Skeletal muscle tissue (tissue), 3 donors: ENCODE measurements at regions not wholly inside any gene's neighbourhood (a gene's known extent, or its start where the extent isn't known, plus 50 kb on each side); places are given as distances from the start of the nearest gene placed in this dataset.

Experiments used
- H3K27ac ChIP-seq: one replicate; pipeline ENCODE4 v1.7.0; 2013; ENCODE audit warnings: mild to moderate bottlenecking, low read depth, low read length, inconsistent platforms
- H3K27me3 ChIP-seq, 3 donors: one replicate each; pipeline ENCODE4 v1.7.0; 2013; ENCODE audit warnings: low read length in 3 of 3; ENCODE audit not compliant: control insufficient read depth in 3 of 3, insufficient read depth in 3 of 3
- H3K36me3 ChIP-seq, 3 donors: one replicate each; pipeline ENCODE4 v1.7.0; 2013; ENCODE audit warnings: low read length in 3 of 3; ENCODE audit not compliant: control insufficient read depth in 3 of 3, insufficient read depth in 3 of 3
- H3K4me1 ChIP-seq, 3 donors: one replicate each; pipeline ENCODE4 v1.7.0; 2013; ENCODE audit warnings: low read length in 3 of 3, mild to moderate bottlenecking in 3 of 3; ENCODE audit not compliant: control insufficient read depth in 3 of 3, insufficient read depth in 3 of 3
- H3K4me3 ChIP-seq, 3 donors: one replicate each; pipeline ENCODE4 v1.7.0; 2013; ENCODE audit warnings: low read length in 3 of 3
- H3K9ac ChIP-seq, 3 donors: one replicate each; pipeline ENCODE4 v1.7.0; 2013; ENCODE audit warnings: low read length in 3 of 3, mild to moderate bottlenecking in 3 of 3, moderate library complexity in 2 of 3, low read depth in 1 of 3
- H3K9me3 ChIP-seq, 3 donors: one replicate each; pipeline ENCODE4 v1.7.0; 2013; ENCODE audit warnings: low read length in 3 of 3; ENCODE audit not compliant: control insufficient read depth in 3 of 3
- donor health status: Osteomylitis.

GRCh38 chr1:232695621-232696385, 65.9 kb upstream of the SIPA1L2 start:
- Histone ChIP-seq H3K9me3 (no peaks in the 10 kb centered on the region), H3K27ac (no peak overlapping the region), H3K4me1 (peaks cover 0 to 4% (median 0%) of the 10 kb centered on the region in 3 donors), H3K36me3 (no peaks in the 10 kb centered on the region), H3K9ac (no peak overlapping the region), H3K4me3 (no peak overlapping the region), H3K27me3 (no peaks in the 10 kb centered on the region)

- Histone ChIP-seq H3K27me3 (no peaks in the 10 kb centered on the region), H3K27ac (no peak overlapping the region), H3K4me3 (no peak overlapping the region), H3K9ac (no peak overlapping the region), H3K4me1 (peaks cover 0 to 4% (median 0%) of the 10 kb centered on the region in 3 donors), H3K36me3 (no peaks in the 10 kb centered on the region), H3K9me3 (no peaks in the 10 kb centered on the region)
Measured at GRCh38 chr1:232696466-232696865, 66.5 kb upstream of the SIPA1L2 start.

- Histone ChIP-seq H3K4me1 (peaks cover 0 to 4% (median 0%) of the 10 kb centered on the region in 3 donors), H3K9ac (no peak overlapping the region), H3K4me3 (no peak overlapping the region), H3K9me3 (no peaks in the 10 kb centered on the region), H3K36me3 (no peaks in the 10 kb centered on the region), H3K27ac (no peak overlapping the region), H3K27me3 (no peaks in the 10 kb centered on the region)
Measured at GRCh38 chr1:232697187-232697822, 67.4 kb upstream of the SIPA1L2 start.

- Histone ChIP-seq H3K36me3 (no peaks in the 10 kb centered on the region), H3K4me1 (peaks cover 0 to 4% (median 3%) of the 10 kb centered on the region in 3 donors), H3K4me3 (no peak overlapping the region), H3K9ac (no peak overlapping the region), H3K9me3 (no peaks in the 10 kb centered on the region), H3K27me3 (no peaks in the 10 kb centered on the region), H3K27ac (no peak overlapping the region)
Measured at GRCh38 chr1:232699814-232700213, 69.9 kb upstream of the SIPA1L2 start.

GRCh38 chr1:232702911-232703310, 73.0 kb upstream of the SIPA1L2 start:
- Histone ChIP-seq H3K27me3 (no peaks in the 10 kb centered on the region), H3K36me3 (no peaks in the 10 kb centered on the region), H3K9ac (no peak overlapping the region), H3K4me3 (no peak overlapping the region), H3K4me1 (peaks cover 0 to 6% (median 5%) of the 10 kb centered on the region in 3 donors), H3K9me3 (no peaks in the 10 kb centered on the region), H3K27ac (no peak overlapping the region)

GRCh38 chr1:232704256-232704655, 74.3 kb upstream of the SIPA1L2 start:
- Histone ChIP-seq H3K27ac (no peak overlapping the region), H3K36me3 (no peaks in the 10 kb centered on the region), H3K9ac (no peak overlapping the region)

GRCh38 chr1:232704694-232705680, 75.1 kb upstream of the SIPA1L2 start:
- no peaks in the 10 kb centered on the region for H3K27me3 ChIP-seq
- no peak overlapping the region for H3K27ac ChIP-seq

More at GRCh38 chr1:232704256-232704655, 74.3 kb upstream of the SIPA1L2 start:
- Histone ChIP-seq H3K27me3 (no peaks in the 10 kb centered on the region), H3K9me3 (no peaks in the 10 kb centered on the region), H3K4me3 (no peak overlapping the region), H3K4me1 (peaks cover 0 to 6% (median 5%) of the 10 kb centered on the region in 3 donors)

GRCh38 chr1:232705815-232706575, 76.1 kb upstream of the SIPA1L2 start:
- Histone ChIP-seq H3K27me3 (no peaks in the 10 kb centered on the region), H3K4me1 (peaks cover 0 to 6% (median 5%) of the 10 kb centered on the region in 3 donors), H3K27ac (no peak overlapping the region), H3K4me3 (no peak overlapping the region), H3K9me3 (no peaks in the 10 kb centered on the region), H3K9ac (no peak overlapping the region), H3K36me3 (no peaks in the 10 kb centered on the region)

More at GRCh38 chr1:232704694-232705680, 75.1 kb upstream of the SIPA1L2 start:
- Histone ChIP-seq H3K4me3 (no peak overlapping the region), H3K4me1 (peaks cover 0 to 6% (median 5%) of the 10 kb centered on the region in 3 donors), H3K9me3 (no peaks in the 10 kb centered on the region), H3K9ac (no peak overlapping the region), H3K36me3 (no peaks in the 10 kb centered on the region)

- H3K4me3 ChIP-seq: no peak overlapping the region
- H3K27me3 ChIP-seq: no peaks in the 10 kb centered on the region
- peaks cover 0 to 6% (median 5%) of the 10 kb centered on the region in 3 donors for H3K4me1 ChIP-seq
- no peak overlapping the region for H3K27ac ChIP-seq
- no peak overlapping the region for H3K9ac ChIP-seq
- no peaks in the 10 kb centered on the region for H3K9me3 ChIP-seq
- no peaks in the 10 kb centered on the region for H3K36me3 ChIP-seq
Measured at GRCh38 chr1:232707142-232707541, 77.2 kb upstream of the SIPA1L2 start.
